ENCODE measurements at regions not wholly inside any gene's neighbourhood (a gene's known extent, or its start where the extent isn't known, plus 50 kb on each side); places are given as distances from the start of the nearest gene placed in this dataset.

- no peaks in the 10 kb centered on the region for H3K4me1 ChIP-seq
- TF ChIP-seq CTCF (IDR thresholded peaks at IDR 0.05), result no peak
- TF ChIP-seq POLR2A (IDR thresholded peaks at IDR 0.05), result no peak
- no peak for TF ChIP-seq POLR2AphosphoS5 (IDR thresholded peaks at IDR 0.05; ENCODE audit: insufficient read depth in 1 of 2, low read depth in 1 of 2)
- no peaks in the 10 kb centered on the region for H3K9me3 ChIP-seq
- H3K27me3 ChIP-seq, result no peaks in the 10 kb centered on the region
- no peaks in the 10 kb centered on the region for H3K36me3 ChIP-seq
- no peak overlapping the region for H3K4me3 ChIP-seq
- no peak overlapping the region for H3K27ac ChIP-seq
- no peak for DNase-seq (ENCODE audit: extremely low spot score in 2 of 2)
- intact Hi-C loops (cut with DNase I), result no loop called here
Observed at GRCh38 chr3:111323019-111323418, 219.0 kb upstream of the CD96 start.

GRCh38 chr3:111324151-111324550 lies 217.8 kb upstream of the CD96 start:
- H3K36me3 ChIP-seq, result no peaks in the 10 kb centered on the region
- intact Hi-C loops (cut with DNase I), result no loop called here
- no peak for DNase-seq (ENCODE audit: extremely low spot score in 2 of 2)
- no peaks in the 10 kb centered on the region for H3K4me1 ChIP-seq
- no peaks in the 10 kb centered on the region for H3K27me3 ChIP-seq
- TF ChIP-seq POLR2AphosphoS5 (IDR thresholded peaks at IDR 0.05; ENCODE audit: insufficient read depth in 1 of 2, low read depth in 1 of 2) (no peak), POLR2A (IDR thresholded peaks at IDR 0.05) (no peak), CTCF (IDR thresholded peaks at IDR 0.05) (no peak)
- no peak overlapping the region for H3K27ac ChIP-seq
- no peak overlapping the region for H3K4me3 ChIP-seq
- no peaks in the 10 kb centered on the region for H3K9me3 ChIP-seq

- no peaks in the 10 kb centered on the region for H3K4me1 ChIP-seq
- no peak overlapping the region for H3K4me3 ChIP-seq
- no peak for DNase-seq (ENCODE audit: extremely low spot score in 2 of 2)
- no peak for TF ChIP-seq CTCF (IDR thresholded peaks at IDR 0.05)
- intact Hi-C loops (cut with DNase I), result no loop called here
- H3K27me3 ChIP-seq, result no peaks in the 10 kb centered on the region
- H3K36me3 ChIP-seq, result no peaks in the 10 kb centered on the region
- H3K27ac ChIP-seq, result no peak overlapping the region
- H3K9me3 ChIP-seq, result no peaks in the 10 kb centered on the region
Observed at GRCh38 chr3:111324645-111325044, 217.4 kb upstream of the CD96 start.

- Histone ChIP-seq H3K27ac (no peak overlapping the region), H3K4me3 (no peak overlapping the region), H3K27me3 (no peaks in the 10 kb centered on the region), H3K4me1 (no peaks in the 10 kb centered on the region), H3K9me3 (no peaks in the 10 kb centered on the region), H3K36me3 (no peaks in the 10 kb centered on the region)
- no peak for DNase-seq (ENCODE audit: extremely low spot score in 2 of 2)
- no peak for TF ChIP-seq POLR2AphosphoS5 (IDR thresholded peaks at IDR 0.05; ENCODE audit: insufficient read depth in 1 of 2, low read depth in 1 of 2)
- no peak for TF ChIP-seq POLR2A (IDR thresholded peaks at IDR 0.05)
- TF ChIP-seq CTCF (IDR thresholded peaks at IDR 0.05), result no peak
- intact Hi-C loops (cut with DNase I), result no loop called here
Observed at GRCh38 chr3:111325160-111325718, 216.8 kb upstream of the CD96 start.

GRCh38 chr3:111326144-111326995 lies 215.6 kb upstream of the CD96 start:
- Histone ChIP-seq H3K27me3 (no peaks in the 10 kb centered on the region), H3K4me3 (no peak overlapping the region), H3K36me3 (no peaks in the 10 kb centered on the region), H3K27ac (no peak overlapping the region), H3K4me1 (no peaks in the 10 kb centered on the region), H3K9me3 (no peaks in the 10 kb centered on the region)
- intact Hi-C loops (cut with DNase I), result no loop called here
- no peak for DNase-seq (ENCODE audit: extremely low spot score in 2 of 2)
- TF ChIP-seq CTCF (IDR thresholded peaks at IDR 0.05), result no peak
- no peak for TF ChIP-seq POLR2A (IDR thresholded peaks at IDR 0.05)
- no peak for TF ChIP-seq POLR2AphosphoS5 (IDR thresholded peaks at IDR 0.05; ENCODE audit: insufficient read depth in 1 of 2, low read depth in 1 of 2)

Measured in vagina (tissue), 2 donors.